Adrenal gland (tissue), 9 donors: ENCODE measurements at regions not wholly inside any gene's neighbourhood (a gene's known extent, or its start where the extent isn't known, plus 50 kb on each side); places are given as distances from the start of the nearest gene placed in this dataset.

Experiments used
- DNase-seq, 7 donors: peaks; one replicate each; pipeline ENCODE4 v3.0.0-alpha.2; 2019 to 2020
- H3K27ac ChIP-seq, 5 donors: fragments of 200-600 bp; sonication (generic) in 4 of 5; 1 replicate in 3 of 5; 2 replicates in 2 of 5; pipeline versions ENCODE4 v1.5.1 to v1.8.0; 2016 to 2020; ENCODE audit warnings: mild to moderate bottlenecking in 1 of 5
- H3K27me3 ChIP-seq: fragments of 200-600 bp; 2 replicates; pipeline ENCODE4 v1.8.0; 2021
- H3K36me3 ChIP-seq, 2 donors: fragments of 200-600 bp; replicated peaks in 1 of 2; 1 replicate in 1 of 2; 2 replicates in 1 of 2; pipeline versions ENCODE4 v1.5.1 to v1.8.0; 2018 to 2022
- H3K4me1 ChIP-seq, 2 donors: fragments of 200-600 bp; replicated peaks in 1 of 2; 1 replicate in 1 of 2; 2 replicates in 1 of 2; pipeline versions ENCODE4 v1.5.1 to v1.8.0; 2018 to 2021
- H3K4me3 ChIP-seq, 4 donors: fragments of 200-600 bp; sonication (generic) in 3 of 4; one replicate each; pipeline ENCODE4 v1.5.1; 2016 to 2018
- H3K9me3 ChIP-seq, 3 donors: fragments of 200-600 bp; sonication (generic) in 1 of 3; replicated peaks in 1 of 3; 1 replicate in 2 of 3; 2 replicates in 1 of 3; pipeline versions ENCODE4 v1.5.1 to v1.8.0; 2016 to 2021
- POLR2A ChIP-seq, 2 donors: fragments of 450-650 bp; IDR thresholded peaks; one replicate each; pipeline ENCODE4 v1.6.1; 2017; ENCODE audit warnings: antibody characterized with exemption in 2 of 2, mild to moderate bottlenecking in 2 of 2, moderate library complexity in 1 of 2
- WGBS, 4 donors: extraction: QIAGEN DNeasy Blood & Tissue Kit in 2 of 4; methylation state at CpG; one replicate each; pipeline versions ENCODE4 v1.1.5 to v1.1.7; 2013 to 2017; 5-methylcytosine and 5-hydroxymethylcytosine counted together
- intact Hi-C, 2 donors: fragments of 100-400 bp; cut with DNase I; formaldehyde crosslinking; loops; one replicate each; pipeline versions ENCODE4 v1.14.1 to v1.15.0; 2022 to 2023
- TF ChIP-seq, protein P1 (sequence below), 6 experiments: fragments of 450-650 bp in 4 of 6; fragments of 200-600 bp in 2 of 6; sonication (generic) in 1 of 6; IDR thresholded peaks; 1 replicate in 5 of 6; 2 replicates in 1 of 6; pipeline versions ENCODE4 v1.5.1 to v1.8.0; 2016 to 2021; ENCODE audit warnings: antibody characterized with exemption in 6 of 6, mild to moderate bottlenecking in 2 of 6, moderate library complexity in 1 of 6
- donor health status: healthy with polysubstance abuse.
- donor health status: Bipolar disorder and iron deficiency.
- donor health status: DM: yes; HTN: yes; CAD: no.
- donor health status: DM: no; HTN: no; CAD: no.
- donor health status: DM: no; HTN: no; CAD: no.

DNA sequence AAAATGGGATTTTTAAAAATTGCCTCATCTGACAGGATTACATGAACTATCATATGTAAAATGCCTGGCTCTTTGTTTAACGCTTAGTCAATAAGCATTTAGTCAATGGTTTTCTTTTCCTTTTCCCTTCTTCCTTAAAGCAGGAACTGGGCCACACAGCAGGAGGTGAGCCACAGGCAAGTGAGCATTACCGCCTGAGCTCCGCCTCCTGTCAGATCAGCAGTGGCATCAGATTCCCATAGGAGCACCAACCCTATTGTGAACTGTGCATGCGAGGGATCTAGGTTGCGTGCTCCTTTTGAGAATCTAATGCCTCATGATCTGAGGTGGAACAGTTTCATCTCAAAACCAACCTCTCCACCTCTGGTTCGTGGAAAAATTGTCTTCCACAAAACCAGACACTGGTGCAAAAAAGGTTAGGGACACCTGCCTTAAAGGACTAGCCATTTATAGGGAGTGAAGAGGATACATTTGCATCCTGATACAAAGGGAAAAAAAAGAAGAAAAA lies 306.1 kb downstream of the FBXW7 start:
- no peak for DNase-seq
- TF ChIP-seq, protein P1, sequence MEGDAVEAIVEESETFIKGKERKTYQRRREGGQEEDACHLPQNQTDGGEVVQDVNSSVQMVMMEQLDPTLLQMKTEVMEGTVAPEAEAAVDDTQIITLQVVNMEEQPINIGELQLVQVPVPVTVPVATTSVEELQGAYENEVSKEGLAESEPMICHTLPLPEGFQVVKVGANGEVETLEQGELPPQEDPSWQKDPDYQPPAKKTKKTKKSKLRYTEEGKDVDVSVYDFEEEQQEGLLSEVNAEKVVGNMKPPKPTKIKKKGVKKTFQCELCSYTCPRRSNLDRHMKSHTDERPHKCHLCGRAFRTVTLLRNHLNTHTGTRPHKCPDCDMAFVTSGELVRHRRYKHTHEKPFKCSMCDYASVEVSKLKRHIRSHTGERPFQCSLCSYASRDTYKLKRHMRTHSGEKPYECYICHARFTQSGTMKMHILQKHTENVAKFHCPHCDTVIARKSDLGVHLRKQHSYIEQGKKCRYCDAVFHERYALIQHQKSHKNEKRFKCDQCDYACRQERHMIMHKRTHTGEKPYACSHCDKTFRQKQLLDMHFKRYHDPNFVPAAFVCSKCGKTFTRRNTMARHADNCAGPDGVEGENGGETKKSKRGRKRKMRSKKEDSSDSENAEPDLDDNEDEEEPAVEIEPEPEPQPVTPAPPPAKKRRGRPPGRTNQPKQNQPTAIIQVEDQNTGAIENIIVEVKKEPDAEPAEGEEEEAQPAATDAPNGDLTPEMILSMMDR (IDR thresholded peaks at IDR 0.05), result no peak
- TF ChIP-seq POLR2A (IDR thresholded peaks at IDR 0.05), result no peak
- Histone ChIP-seq H3K4me3 (no peak overlapping the region), H3K36me3 (no peaks in the 10 kb centered on the region), H3K27me3 (no peaks in the 10 kb centered on the region), H3K4me1 (no peaks in the 10 kb centered on the region), H3K9me3 (no peaks in the 10 kb centered on the region), H3K27ac (no peak overlapping the region)
- intact Hi-C loops, result no loop called here
- 84 to 93% (median 87%) methylated on average over 6 of the region's 6 CpGs for WGBS, 4 donors

DNA sequence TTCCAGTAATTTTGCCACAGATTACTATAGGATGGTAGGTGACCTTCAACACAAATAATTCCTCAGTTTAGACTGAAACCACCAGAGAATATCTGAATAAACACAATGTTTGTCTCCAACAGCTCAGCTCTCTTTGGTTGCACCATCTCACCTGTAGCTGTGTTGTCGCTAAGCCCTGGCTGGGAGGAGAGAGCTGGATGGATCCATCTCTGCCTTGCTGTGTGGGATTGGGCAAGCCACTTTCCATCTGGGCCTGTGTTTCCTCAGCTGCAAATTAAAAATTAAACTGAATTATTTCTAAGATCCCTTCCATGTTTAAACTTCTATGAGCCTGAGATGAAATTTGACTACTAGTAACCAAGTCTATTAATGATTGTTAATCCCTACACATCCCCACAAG lies 310.2 kb downstream of the FBXW7 start:
- intact Hi-C loops, result no loop called here
- 97 to 100% (median 100%) methylated on average over 1 of the region's 1 CpG for WGBS, 4 donors
- Histone ChIP-seq H3K27ac (no peak overlapping the region), H3K4me1 (no peaks in the 10 kb centered on the region), H3K36me3 (no peaks in the 10 kb centered on the region), H3K27me3 (no peaks in the 10 kb centered on the region), H3K9me3 (no peaks in the 10 kb centered on the region), H3K4me3 (no peak overlapping the region)
- DNase-seq, result no peak
- no peak for TF ChIP-seq POLR2A (IDR thresholded peaks at IDR 0.05)
- TF ChIP-seq, protein P1 (IDR thresholded peaks at IDR 0.05), result no peak

DNA sequence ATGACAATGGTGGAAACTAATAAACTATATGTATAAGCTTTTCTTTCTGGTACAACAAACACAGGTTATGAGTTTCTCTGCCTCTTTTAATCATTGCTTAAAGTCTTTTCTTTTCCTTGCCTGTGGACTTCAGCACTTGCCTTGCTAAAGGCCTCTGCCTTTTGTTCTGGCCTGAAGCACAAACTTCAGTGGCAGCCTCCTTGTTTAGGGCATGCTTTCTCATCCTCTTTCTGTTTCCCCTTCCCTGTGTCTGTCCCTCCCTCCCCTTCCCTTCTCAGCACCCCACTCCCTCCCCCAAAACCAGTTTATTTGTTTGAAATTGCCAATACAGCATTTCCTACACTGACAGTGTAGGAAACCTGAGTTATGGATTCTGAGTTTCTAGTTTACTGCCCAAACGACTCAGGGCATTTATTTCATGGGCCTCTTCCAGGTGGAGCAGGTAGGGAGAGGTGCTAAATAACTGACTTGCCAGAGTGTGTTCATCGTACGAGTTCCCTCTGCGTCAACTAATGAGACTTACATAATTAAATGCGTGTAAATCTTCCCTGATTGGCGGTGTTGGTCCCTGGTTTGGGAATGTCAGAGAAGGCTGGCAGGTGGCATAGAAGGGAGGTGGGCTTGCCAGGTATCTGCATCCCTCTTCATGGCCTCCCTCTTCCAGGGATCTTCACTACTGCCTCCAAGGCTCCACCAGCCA lies 311.0 kb downstream of the FBXW7 start:
- intact Hi-C loops, result no loop called here
- no peaks in the 10 kb centered on the region for H3K4me1 ChIP-seq
- no peak overlapping the region for H3K27ac ChIP-seq
- DNase-seq, result no peak
- no peak overlapping the region for H3K4me3 ChIP-seq
- no peaks in the 10 kb centered on the region for H3K36me3 ChIP-seq
- no peak for TF ChIP-seq POLR2A (IDR thresholded peaks at IDR 0.05)
- WGBS, 4 donors, result 88 to 94% (median 92%) methylated on average over 6 of the region's 6 CpGs
- H3K9me3 ChIP-seq, result no peaks in the 10 kb centered on the region
- no peaks in the 10 kb centered on the region for H3K27me3 ChIP-seq

DNA sequence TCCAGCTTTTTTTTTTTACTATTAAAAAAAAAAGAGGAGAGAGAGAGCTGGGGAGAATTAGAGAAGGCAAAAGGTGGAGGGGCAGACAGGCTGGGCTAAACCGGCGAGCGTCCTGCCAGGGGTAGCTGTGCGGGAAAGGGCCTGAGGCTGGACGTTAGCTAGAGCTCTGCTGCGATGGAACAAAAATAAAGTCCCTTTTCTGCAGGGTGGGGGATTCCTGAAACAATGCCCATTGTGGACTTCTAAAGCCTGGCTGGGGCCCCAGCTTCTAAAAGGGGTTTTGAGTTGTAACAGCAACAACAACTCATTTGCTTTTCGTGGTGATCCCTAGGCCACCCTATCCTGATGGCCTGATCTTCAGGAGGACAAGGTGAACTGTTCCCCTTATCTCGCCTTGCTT lies 311.7 kb downstream of the FBXW7 start:
- Histone ChIP-seq H3K27me3 (no peaks in the 10 kb centered on the region), H3K36me3 (no peaks in the 10 kb centered on the region), H3K4me3 (no peak overlapping the region), H3K27ac (no peak overlapping the region), H3K4me1 (no peaks in the 10 kb centered on the region), H3K9me3 (no peaks in the 10 kb centered on the region)
- WGBS, 4 donors, result 84 to 99% (median 93%) methylated on average over 7 to 8 of the region's 8 CpGs
- intact Hi-C loops, result no loop called here
- no peak for DNase-seq
- no peak for TF ChIP-seq POLR2A (IDR thresholded peaks at IDR 0.05)
- TF ChIP-seq, protein P1 (IDR thresholded peaks at IDR 0.05), result no peak

DNA sequence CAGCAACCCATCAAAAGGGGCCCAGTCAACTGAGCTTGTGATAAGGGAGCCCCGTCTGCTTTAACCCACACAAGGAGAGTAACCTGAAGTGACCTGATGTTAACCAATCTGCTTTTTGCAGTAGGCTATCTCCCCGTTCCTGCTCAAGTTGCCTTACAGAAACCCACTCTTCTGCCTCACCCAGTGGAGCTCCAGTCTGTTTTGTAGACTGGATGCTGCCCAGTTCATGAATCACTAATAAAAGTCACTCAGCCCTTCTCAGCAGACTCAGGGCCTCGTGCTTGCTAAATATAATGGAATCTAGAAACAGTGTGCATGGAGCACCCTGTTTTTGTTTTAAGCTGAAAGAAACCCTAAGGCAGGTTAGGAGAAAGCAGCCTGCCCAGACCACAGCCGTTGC lies 312.3 kb downstream of the FBXW7 start:
- intact Hi-C loops, result no loop called here
- H3K27me3 ChIP-seq, result no peaks in the 10 kb centered on the region
- TF ChIP-seq POLR2A (IDR thresholded peaks at IDR 0.05), result no peak
- TF ChIP-seq, protein P1 (IDR thresholded peaks at IDR 0.05), result no peak
- no peaks in the 10 kb centered on the region for H3K36me3 ChIP-seq
- H3K9me3 ChIP-seq, result no peaks in the 10 kb centered on the region
- no peak overlapping the region for H3K4me3 ChIP-seq
- DNase-seq, result no peak
- H3K27ac ChIP-seq, result no peak overlapping the region
- H3K4me1 ChIP-seq, result no peaks in the 10 kb centered on the region
- WGBS, 4 donors, result 91 to 93% (median 92%) methylated on average over 4 of the region's 4 CpGs
